Loucy (cell line): ENCODE measurements at regions not wholly inside any gene's neighbourhood (a gene's known extent, or its start where the extent isn't known, plus 50 kb on each side); places are given as distances from the start of the nearest gene placed in this dataset.

ENCODE experiments used
- H2AFZ ChIP-seq: fragments of 200-600 bp; sonication (generic); 2 replicates; pipeline ENCODE4 v1.6.0; 2016; ENCODE audit warnings: antibody characterized with exemption, mild to moderate bottlenecking, low read length, moderate library complexity
- H3F3A ChIP-seq: fragments of 200-600 bp; 2 replicates; pipeline ENCODE4 v1.6.0; 2016; ENCODE audit warnings: antibody characterized with exemption, low read depth, mild to moderate bottlenecking
- H3K27me3 ChIP-seq: fragments of 200-600 bp; sonication (generic); 2 replicates; pipeline ENCODE4 v1.6.1; 2014; ENCODE audit warnings: low read length, mild to moderate bottlenecking; ENCODE audit not compliant: insufficient read depth, poor library complexity, severe bottlenecking
- H3K36me3 ChIP-seq: fragments of 200-600 bp; sonication (generic); 2 replicates; pipeline ENCODE4 v1.6.1; 2016; ENCODE audit warnings: low read length; ENCODE audit not compliant: insufficient read depth
- H3K4me1 ChIP-seq: fragments of 200-600 bp; sonication (generic); 2 replicates; pipeline ENCODE4 v1.5.1; 2014; ENCODE audit warnings: low read length, mild to moderate bottlenecking; ENCODE audit not compliant: insufficient read depth, poor library complexity, severe bottlenecking
- H3K4me2 ChIP-seq: fragments of 200-600 bp; sonication (generic); 2 replicates; pipeline ENCODE4 v1.6.0; 2014; ENCODE audit warnings: antibody characterized with exemption, low read length, low read depth, mild to moderate bottlenecking; ENCODE audit not compliant: poor library complexity, severe bottlenecking
- H3K4me3 ChIP-seq: fragments of 200-600 bp; sonication (generic); 2 replicates; pipeline ENCODE4 v1.5.1; 2014; ENCODE audit warnings: low read length, mild to moderate bottlenecking, mixed read lengths; ENCODE audit not compliant: poor library complexity, severe bottlenecking
- H3K79me2 ChIP-seq: fragments of 200-600 bp; sonication (generic); 2 replicates; pipeline ENCODE4 v1.6.1; 2014; ENCODE audit warnings: low read length; ENCODE audit not compliant: insufficient read depth
- H3K9ac ChIP-seq: fragments of 200-600 bp; sonication (generic); 2 replicates; pipeline ENCODE4 v1.6.0; 2014; ENCODE audit warnings: mild to moderate bottlenecking, low read depth, low read length, moderate library complexity; ENCODE audit not compliant: poor library complexity, severe bottlenecking
- H3K9me2 ChIP-seq: fragments of 200-600 bp; sonication (generic); replicated peaks from 2 replicates; pipeline ENCODE4 v1.6.1; 2016; ENCODE audit warnings: low read depth, low read length, mixed read lengths
- H3K9me3 ChIP-seq: fragments of 200-600 bp; sonication (generic); 2 replicates; pipeline ENCODE4 v1.6.1; 2014; ENCODE audit warnings: mild to moderate bottlenecking, antibody characterized with exemption, low read length, low read depth; ENCODE audit not compliant: insufficient read depth
- H4K20me1 ChIP-seq: fragments of 200-600 bp; sonication (generic); 2 replicates; pipeline ENCODE4 v1.6.0; 2014; ENCODE audit warnings: antibody characterized with exemption, low read length, mild to moderate bottlenecking; ENCODE audit not compliant: insufficient read depth, poor library complexity, severe bottlenecking
- CTCF ChIP-seq: fragments of 200-600 bp; sonication (generic); conservative IDR thresholded peaks from 2 replicates; pipeline ENCODE4 v1.5.1; 2014; ENCODE audit warnings: mild to moderate bottlenecking, antibody characterized with exemption, low read length
- EZH2phosphoT487 ChIP-seq: fragments of 200-600 bp; IDR thresholded peaks from 2 replicates; pipeline ENCODE4 v1.6.1; 2018; ENCODE audit warnings: antibody characterized with exemption, mild to moderate bottlenecking, moderate library complexity, borderline replicate concordance

DNA sequence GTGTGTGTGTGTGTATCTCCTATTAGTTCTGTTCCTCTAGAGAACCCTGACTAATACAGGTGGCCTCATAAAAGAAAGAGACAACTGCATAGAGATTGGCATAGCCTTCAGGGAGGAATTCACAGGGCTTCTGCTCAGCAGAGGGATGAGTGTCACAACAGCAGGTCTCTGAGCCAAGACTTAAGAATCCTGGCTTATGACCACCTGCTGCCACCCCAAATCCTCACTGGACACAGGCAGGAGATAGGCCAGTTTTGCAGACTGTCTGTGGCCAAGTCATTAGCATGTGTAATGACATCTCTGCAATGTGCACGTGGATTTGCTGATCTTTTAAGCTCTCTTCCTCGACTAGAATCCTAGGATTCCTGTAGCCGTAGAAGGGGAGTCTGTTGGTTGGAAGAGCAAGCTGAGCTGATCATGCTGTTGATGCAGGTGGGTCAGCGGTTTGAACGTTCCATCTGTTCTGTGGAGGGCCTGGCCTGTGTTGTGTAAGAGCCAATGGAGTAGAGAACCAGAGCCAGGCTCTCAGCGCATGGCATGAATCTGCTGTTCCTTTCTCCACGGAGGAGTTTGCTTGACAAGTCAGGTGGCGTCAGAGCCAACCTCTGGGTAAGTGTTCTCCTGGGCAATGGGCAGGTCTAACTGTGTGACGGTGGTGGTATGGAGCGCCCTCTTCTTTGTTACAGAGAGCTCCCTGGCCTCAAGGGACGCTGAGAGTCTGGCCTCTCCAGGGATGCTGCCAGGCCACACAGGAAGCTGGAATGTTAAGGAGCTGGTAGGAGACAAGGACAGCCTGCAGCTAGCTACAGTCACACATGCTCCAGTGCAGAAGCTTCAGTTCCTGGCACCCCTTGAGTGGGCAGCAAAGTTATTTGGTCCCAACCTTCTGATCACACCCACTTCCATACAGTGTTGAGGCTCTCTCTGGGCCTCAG, 503.1 kb downstream of the FOXO1 start:
- Histone ChIP-seq H3K27me3 (no peaks in the 10 kb centered on the region), H3K9ac (no peak overlapping the region), H3K4me3 (no peak overlapping the region), H2AFZ (no peak overlapping the region), H3K36me3 (no peaks in the 10 kb centered on the region), H3K4me1 (peaks cover 10% of the 10 kb centered on the region), H3K79me2 (no peaks in the 10 kb centered on the region), H3K4me2 (no peak overlapping the region), H3K9me3 (no peaks in the 10 kb centered on the region), H3K9me2 (no peaks in the 10 kb centered on the region), H3F3A (no peaks in the 10 kb centered on the region), H4K20me1 (no peaks in the 10 kb centered on the region)
- no peak for TF ChIP-seq CTCF
- TF ChIP-seq EZH2phosphoT487, result no peak

- no peaks in the 10 kb centered on the region for H3K79me2 ChIP-seq
- H3F3A ChIP-seq, result no peaks in the 10 kb centered on the region
- H4K20me1 ChIP-seq, result no peaks in the 10 kb centered on the region
- H3K4me1 ChIP-seq, result peaks cover 10% of the 10 kb centered on the region
- H3K9ac ChIP-seq, result no peak overlapping the region
- no peak overlapping the region for H3K4me2 ChIP-seq
- H3K36me3 ChIP-seq, result no peaks in the 10 kb centered on the region
- H2AFZ ChIP-seq, result no peak overlapping the region
- H3K9me2 ChIP-seq, result no peaks in the 10 kb centered on the region
- no peak overlapping the region for H3K4me3 ChIP-seq
- H3K27me3 ChIP-seq, result no peaks in the 10 kb centered on the region
- TF ChIP-seq CTCF (no peak), EZH2phosphoT487 (no peak)
- H3K9me3 ChIP-seq, result no peaks in the 10 kb centered on the region
Observed at GRCh38 chr13:40164133-40164532, 502.3 kb downstream of the FOXO1 start.

GRCh38 chr13:40165316-40165932, 501.0 kb downstream of the FOXO1 start:
- H3K9me3 ChIP-seq, result no peaks in the 10 kb centered on the region
- TF ChIP-seq EZH2phosphoT487 (no peak), CTCF (no peak)
- H2AFZ ChIP-seq, result no peak overlapping the region
- H3K9ac ChIP-seq, result no peak overlapping the region
- no peaks in the 10 kb centered on the region for H3K36me3 ChIP-seq
- no peak overlapping the region for H3K4me3 ChIP-seq
- no peaks in the 10 kb centered on the region for H3K27me3 ChIP-seq
- H4K20me1 ChIP-seq, result no peaks in the 10 kb centered on the region
- no peaks in the 10 kb centered on the region for H3K79me2 ChIP-seq
- H3K9me2 ChIP-seq, result no peaks in the 10 kb centered on the region
- H3K4me2 ChIP-seq, result no peak overlapping the region
- H3K4me1 ChIP-seq, result peaks cover 10% of the 10 kb centered on the region
- H3F3A ChIP-seq, result no peaks in the 10 kb centered on the region
